ENCODE measurements at regions not wholly inside any gene's neighbourhood (a gene's known extent, or its start where the extent isn't known, plus 50 kb on each side); places are given as distances from the start of the nearest gene placed in this dataset.

DNA sequence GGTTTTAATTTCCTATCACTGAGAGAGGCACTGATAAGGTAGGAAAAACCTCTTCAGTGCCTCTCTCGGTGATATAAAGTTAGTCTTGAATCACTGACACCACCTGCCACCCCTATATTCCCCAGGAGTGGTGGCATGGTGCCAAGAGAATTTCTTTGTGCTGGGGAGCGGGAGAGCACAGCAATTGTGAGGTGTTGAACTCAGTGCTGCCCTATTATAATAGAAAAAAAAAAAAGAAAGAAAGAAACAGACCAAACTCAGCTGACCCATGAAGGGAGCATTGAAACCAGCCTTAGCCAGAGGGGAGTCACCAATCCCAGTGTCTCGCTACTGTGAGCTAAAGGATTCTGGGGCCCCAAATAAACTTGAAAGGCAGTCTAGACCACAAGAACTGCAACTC is 201.4 kb upstream of the STT3B start:
- Histone ChIP-seq H3K9me3 (ENCODE audit: control insufficient read depth in 1 of 2, low read length in 2 of 2) (peaks cover 0 to 5% of the 10 kb centered on the region in 2 donors), H3K27me3 (ENCODE audit: low read depth, low read length) (no peaks in the 10 kb centered on the region), H3K27ac (ENCODE audit: low read length) (no peak overlapping the region), H3K4me1 (ENCODE audit: control insufficient read depth in 1 of 2, insufficient read depth in 2 of 2, low read length in 2 of 2) (no peaks in the 10 kb centered on the region), H3K4me3 (ENCODE audit: low read depth in 1 of 2, low read length in 2 of 2) (no peak overlapping the region), H3K36me3 (ENCODE audit: control insufficient read depth in 1 of 2, insufficient read depth in 2 of 2, low read length in 2 of 2) (no peaks in the 10 kb centered on the region)

DNA sequence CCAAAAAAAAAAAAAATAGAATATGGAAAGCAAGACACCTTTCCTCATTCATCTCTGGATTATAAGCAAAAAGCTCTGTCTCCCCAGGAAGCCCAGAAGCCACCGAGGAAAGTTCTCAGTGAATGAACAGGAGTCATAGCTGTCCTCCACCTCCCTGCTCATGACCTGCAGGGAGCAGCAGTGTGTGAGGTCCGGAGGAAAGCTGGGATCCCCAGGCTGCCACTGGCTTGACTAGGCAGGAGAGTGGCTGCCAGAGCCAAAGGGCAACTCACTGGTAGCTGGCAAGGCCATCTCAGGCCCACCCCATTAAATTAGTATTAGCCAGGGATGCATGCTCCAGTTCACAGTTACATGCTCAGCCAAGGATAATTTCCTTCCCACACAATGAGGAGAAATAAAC is 191.6 kb upstream of the STT3B start:
- Histone ChIP-seq H3K27me3 (ENCODE audit: low read depth, low read length) (no peaks in the 10 kb centered on the region), H3K4me1 (ENCODE audit: control insufficient read depth in 1 of 2, insufficient read depth in 2 of 2, low read length in 2 of 2) (no peaks in the 10 kb centered on the region), H3K27ac (ENCODE audit: low read length) (no peak overlapping the region), H3K36me3 (ENCODE audit: control insufficient read depth in 1 of 2, insufficient read depth in 2 of 2, low read length in 2 of 2) (no peaks in the 10 kb centered on the region), H3K9me3 (ENCODE audit: control insufficient read depth in 1 of 2, low read length in 2 of 2) (no peaks in the 10 kb centered on the region), H3K4me3 (ENCODE audit: low read depth in 1 of 2, low read length in 2 of 2) (no peak overlapping the region)

GRCh38 chr3:31343075-31343474 is 189.7 kb upstream of the STT3B start:
- H3K4me1 ChIP-seq (ENCODE audit: control insufficient read depth in 1 of 2, insufficient read depth in 2 of 2, low read length in 2 of 2), result no peaks in the 10 kb centered on the region
- no peak overlapping the region for H3K4me3 ChIP-seq (ENCODE audit: low read depth in 1 of 2, low read length in 2 of 2)
- H3K27ac ChIP-seq (ENCODE audit: low read length), result no peak overlapping the region
- no peaks in the 10 kb centered on the region for H3K36me3 ChIP-seq (ENCODE audit: control insufficient read depth in 1 of 2, insufficient read depth in 2 of 2, low read length in 2 of 2)
- no peaks in the 10 kb centered on the region for H3K9me3 ChIP-seq (ENCODE audit: control insufficient read depth in 1 of 2, low read length in 2 of 2)
- H3K27me3 ChIP-seq (ENCODE audit: low read depth, low read length), result no peaks in the 10 kb centered on the region

DNA sequence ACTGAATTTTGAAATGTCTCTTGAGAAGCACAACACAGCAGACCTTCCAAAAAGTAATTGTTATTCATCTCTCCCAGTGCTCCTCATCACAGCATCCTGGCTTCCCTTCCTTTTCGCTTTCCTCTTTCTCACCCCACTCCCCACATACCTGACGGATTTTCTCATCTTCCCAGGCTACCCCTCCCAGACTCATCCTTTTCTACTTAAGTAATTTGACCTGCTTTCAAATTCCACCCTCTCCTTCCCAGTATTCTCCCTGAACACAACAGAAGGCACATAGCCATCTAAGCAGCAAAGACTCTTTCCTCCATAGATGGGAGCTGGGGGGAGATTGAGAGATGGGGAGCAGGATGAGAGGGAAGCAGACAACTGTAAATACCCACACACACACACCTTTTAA is 187.1 kb upstream of the STT3B start:
- Histone ChIP-seq H3K27ac (ENCODE audit: low read length) (no peak overlapping the region), H3K27me3 (ENCODE audit: low read depth, low read length) (no peaks in the 10 kb centered on the region), H3K4me3 (ENCODE audit: low read depth in 1 of 2, low read length in 2 of 2) (no peak overlapping the region), H3K36me3 (ENCODE audit: control insufficient read depth in 1 of 2, insufficient read depth in 2 of 2, low read length in 2 of 2) (no peaks in the 10 kb centered on the region), H3K4me1 (ENCODE audit: control insufficient read depth in 1 of 2, insufficient read depth in 2 of 2, low read length in 2 of 2) (no peaks in the 10 kb centered on the region), H3K9me3 (ENCODE audit: control insufficient read depth in 1 of 2, low read length in 2 of 2) (no peaks in the 10 kb centered on the region)

GRCh38 chr3:31346542-31346979 is 186.2 kb upstream of the STT3B start:
- H3K9me3 ChIP-seq (ENCODE audit: control insufficient read depth in 1 of 2, low read length in 2 of 2), result no peaks in the 10 kb centered on the region
- H3K4me3 ChIP-seq (ENCODE audit: low read depth in 1 of 2, low read length in 2 of 2), result no peak overlapping the region
- no peak overlapping the region for H3K27ac ChIP-seq (ENCODE audit: low read length)
- no peaks in the 10 kb centered on the region for H3K27me3 ChIP-seq (ENCODE audit: low read depth, low read length)
- no peaks in the 10 kb centered on the region for H3K36me3 ChIP-seq (ENCODE audit: control insufficient read depth in 1 of 2, insufficient read depth in 2 of 2, low read length in 2 of 2)
- no peaks in the 10 kb centered on the region for H3K4me1 ChIP-seq (ENCODE audit: control insufficient read depth in 1 of 2, insufficient read depth in 2 of 2, low read length in 2 of 2)

GRCh38 chr3:31349001-31349748 is 183.6 kb upstream of the STT3B start:
- Histone ChIP-seq H3K9me3 (ENCODE audit: control insufficient read depth in 1 of 2, low read length in 2 of 2) (no peaks in the 10 kb centered on the region), H3K27me3 (ENCODE audit: low read depth, low read length) (no peaks in the 10 kb centered on the region), H3K36me3 (ENCODE audit: control insufficient read depth in 1 of 2, insufficient read depth in 2 of 2, low read length in 2 of 2) (no peaks in the 10 kb centered on the region), H3K4me1 (ENCODE audit: control insufficient read depth in 1 of 2, insufficient read depth in 2 of 2, low read length in 2 of 2) (no peaks in the 10 kb centered on the region), H3K4me3 (ENCODE audit: low read depth in 1 of 2, low read length in 2 of 2) (no peak overlapping the region), H3K27ac (ENCODE audit: low read length) (no peak overlapping the region)

DNA sequence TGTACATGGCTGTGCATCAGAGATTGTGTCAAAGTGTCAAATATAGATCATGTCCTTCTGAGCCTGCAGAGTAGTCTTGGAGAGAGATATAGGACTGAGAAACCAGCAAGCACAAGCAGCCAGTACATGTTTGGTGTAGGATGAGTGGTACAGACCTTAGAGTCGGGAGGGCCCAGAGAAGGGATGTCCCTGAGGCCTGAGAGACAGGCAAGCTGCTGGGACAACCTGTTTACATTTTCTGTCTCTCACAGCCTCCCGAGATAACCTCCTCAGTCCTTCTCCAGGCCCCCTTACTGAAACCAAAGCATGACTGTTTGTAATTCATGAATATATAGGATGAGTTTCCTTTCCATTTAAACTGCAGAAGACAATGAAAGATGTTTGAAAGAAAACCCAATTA is 182.4 kb upstream of the STT3B start:
- Histone ChIP-seq H3K4me1 (ENCODE audit: control insufficient read depth in 1 of 2, insufficient read depth in 2 of 2, low read length in 2 of 2) (no peaks in the 10 kb centered on the region), H3K36me3 (ENCODE audit: control insufficient read depth in 1 of 2, insufficient read depth in 2 of 2, low read length in 2 of 2) (no peaks in the 10 kb centered on the region), H3K4me3 (ENCODE audit: low read depth in 1 of 2, low read length in 2 of 2) (no peak overlapping the region), H3K27me3 (ENCODE audit: low read depth, low read length) (no peaks in the 10 kb centered on the region), H3K9me3 (ENCODE audit: control insufficient read depth in 1 of 2, low read length in 2 of 2) (no peaks in the 10 kb centered on the region), H3K27ac (ENCODE audit: low read length) (no peak overlapping the region)

- H3K27me3 ChIP-seq (ENCODE audit: low read depth, low read length), result no peaks in the 10 kb centered on the region
- no peak overlapping the region for H3K27ac ChIP-seq (ENCODE audit: low read length)
- no peak overlapping the region for H3K4me3 ChIP-seq (ENCODE audit: low read depth in 1 of 2, low read length in 2 of 2)
- no peaks in the 10 kb centered on the region for H3K9me3 ChIP-seq (ENCODE audit: control insufficient read depth in 1 of 2, low read length in 2 of 2)
- H3K4me1 ChIP-seq (ENCODE audit: control insufficient read depth in 1 of 2, insufficient read depth in 2 of 2, low read length in 2 of 2), result no peaks in the 10 kb centered on the region
- H3K36me3 ChIP-seq (ENCODE audit: control insufficient read depth in 1 of 2, insufficient read depth in 2 of 2, low read length in 2 of 2), result no peaks in the 10 kb centered on the region
Measured at GRCh38 chr3:31352331-31352730, 180.4 kb upstream of the STT3B start.

DNA sequence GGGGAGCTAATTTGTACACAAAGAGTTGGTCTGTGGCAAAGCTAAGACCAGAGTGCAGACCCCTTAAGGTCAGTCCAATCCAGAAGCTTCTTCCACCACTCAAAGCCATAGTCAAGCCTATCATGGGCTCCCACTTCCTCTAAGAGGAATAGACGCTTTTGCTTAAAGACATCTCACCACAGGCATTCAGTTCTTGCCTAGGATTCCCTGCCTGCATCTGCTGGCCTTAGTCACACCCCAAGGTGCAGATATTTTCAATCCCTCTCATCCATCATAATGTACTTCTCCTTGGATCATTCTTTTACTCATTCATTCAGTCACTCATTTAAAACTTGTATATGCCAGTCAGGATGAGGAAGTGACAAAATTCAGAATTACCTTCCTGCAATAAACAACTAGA is 179.6 kb upstream of the STT3B start:
- Histone ChIP-seq H3K27ac (ENCODE audit: low read length) (no peak overlapping the region), H3K9me3 (ENCODE audit: control insufficient read depth in 1 of 2, low read length in 2 of 2) (no peaks in the 10 kb centered on the region), H3K27me3 (ENCODE audit: low read depth, low read length) (no peaks in the 10 kb centered on the region), H3K36me3 (ENCODE audit: control insufficient read depth in 1 of 2, insufficient read depth in 2 of 2, low read length in 2 of 2) (no peaks in the 10 kb centered on the region), H3K4me1 (ENCODE audit: control insufficient read depth in 1 of 2, insufficient read depth in 2 of 2, low read length in 2 of 2) (no peaks in the 10 kb centered on the region), H3K4me3 (ENCODE audit: low read depth in 1 of 2, low read length in 2 of 2) (no peak overlapping the region)

- H3K9me3 ChIP-seq (ENCODE audit: control insufficient read depth in 1 of 2, low read length in 2 of 2), result no peaks in the 10 kb centered on the region
- H3K36me3 ChIP-seq (ENCODE audit: control insufficient read depth in 1 of 2, insufficient read depth in 2 of 2, low read length in 2 of 2), result no peaks in the 10 kb centered on the region
- H3K27me3 ChIP-seq (ENCODE audit: low read depth, low read length), result no peaks in the 10 kb centered on the region
- no peak overlapping the region for H3K4me3 ChIP-seq (ENCODE audit: low read depth in 1 of 2, low read length in 2 of 2)
- H3K4me1 ChIP-seq (ENCODE audit: control insufficient read depth in 1 of 2, insufficient read depth in 2 of 2, low read length in 2 of 2), result no peaks in the 10 kb centered on the region
- no peak overlapping the region for H3K27ac ChIP-seq (ENCODE audit: low read length)
Measured at GRCh38 chr3:31354373-31354772, 178.4 kb upstream of the STT3B start.

- H3K9me3 ChIP-seq (ENCODE audit: control insufficient read depth in 1 of 2, low read length in 2 of 2), result no peaks in the 10 kb centered on the region
- no peaks in the 10 kb centered on the region for H3K36me3 ChIP-seq (ENCODE audit: control insufficient read depth in 1 of 2, insufficient read depth in 2 of 2, low read length in 2 of 2)
- H3K27me3 ChIP-seq (ENCODE audit: low read depth, low read length), result no peaks in the 10 kb centered on the region
- H3K4me3 ChIP-seq (ENCODE audit: low read depth in 1 of 2, low read length in 2 of 2), result no peak overlapping the region
- no peak overlapping the region for H3K27ac ChIP-seq (ENCODE audit: low read length)
- H3K4me1 ChIP-seq (ENCODE audit: control insufficient read depth in 1 of 2, insufficient read depth in 2 of 2, low read length in 2 of 2), result no peaks in the 10 kb centered on the region
Measured at GRCh38 chr3:31355807-31356206, 176.9 kb upstream of the STT3B start.

DNA sequence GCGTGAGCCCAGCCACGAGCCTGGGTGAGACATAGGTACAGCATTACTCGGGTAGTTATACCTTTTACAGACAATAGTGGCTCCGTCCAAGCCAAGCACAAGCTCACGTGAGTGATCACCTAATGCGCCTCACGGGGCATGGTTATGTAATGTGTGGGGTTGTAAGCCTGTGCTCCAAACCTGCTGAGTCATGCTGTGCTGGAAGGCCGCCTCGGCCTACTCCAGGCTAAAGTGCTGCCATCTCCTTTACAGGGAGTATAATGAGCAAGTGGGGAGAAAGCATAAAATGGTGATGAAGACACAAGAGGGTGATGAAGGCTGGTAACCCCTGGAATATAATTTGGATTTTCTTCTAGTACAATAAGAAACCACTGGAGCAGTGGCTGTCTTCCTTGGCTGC is 175.8 kb upstream of the STT3B start:
- no peaks in the 10 kb centered on the region for H3K9me3 ChIP-seq (ENCODE audit: control insufficient read depth in 1 of 2, low read length in 2 of 2)
- no peaks in the 10 kb centered on the region for H3K27me3 ChIP-seq (ENCODE audit: low read depth, low read length)
- no peaks in the 10 kb centered on the region for H3K4me1 ChIP-seq (ENCODE audit: control insufficient read depth in 1 of 2, insufficient read depth in 2 of 2, low read length in 2 of 2)
- no peak overlapping the region for H3K27ac ChIP-seq (ENCODE audit: low read length)
- no peaks in the 10 kb centered on the region for H3K36me3 ChIP-seq (ENCODE audit: control insufficient read depth in 1 of 2, insufficient read depth in 2 of 2, low read length in 2 of 2)
- no peak overlapping the region for H3K4me3 ChIP-seq (ENCODE audit: low read depth in 1 of 2, low read length in 2 of 2)

Data from muscle layer of duodenum (tissue), 2 donors.